C4-2B (cell line): ENCODE measurements at regions not wholly inside any gene's neighbourhood (a gene's known extent, or its start where the extent isn't known, plus 50 kb on each side); places are given as distances from the start of the nearest gene placed in this dataset.

ENCODE experiments used
- H3K27ac ChIP-seq: fragments of 450-650 bp; 2 replicates; pipeline ENCODE4 v1.5.1; 2017
- CTCF ChIP-seq: fragments of 450-650 bp; conservative IDR thresholded peaks from 2 replicates; pipeline ENCODE4 v1.5.1; 2017; ENCODE audit warnings: mild to moderate bottlenecking
- ZFX ChIP-seq: fragments of 450-650 bp; IDR thresholded peaks from 2 replicates; pipeline ENCODE4 v1.6.1; 2017

- TF ChIP-seq CTCF, result no peak
- no peak for TF ChIP-seq ZFX
- no peak overlapping the region for H3K27ac ChIP-seq
Measured at GRCh38 chr2:136225950-136226835, 108.2 kb upstream of the CXCR4 start.

GRCh38 chr2:136223274-136223673 is 105.3 kb upstream of the CXCR4 start:
- H3K27ac ChIP-seq, result no peak overlapping the region
- TF ChIP-seq ZFX (no peak), CTCF (no peak)

GRCh38 chr2:136222862-136223261 is 104.9 kb upstream of the CXCR4 start:
- no peak overlapping the region for H3K27ac ChIP-seq
- TF ChIP-seq ZFX, result no peak
- TF ChIP-seq CTCF, result no peak

GRCh38 chr2:136221026-136221425 is 103.1 kb upstream of the CXCR4 start:
- no peak for TF ChIP-seq ZFX
- no peak overlapping the region for H3K27ac ChIP-seq

- TF ChIP-seq CTCF, result no peak
- no peak for TF ChIP-seq ZFX
- no peak overlapping the region for H3K27ac ChIP-seq
Measured at GRCh38 chr2:136219963-136220362, 102.0 kb upstream of the CXCR4 start.

GRCh38 chr2:136219341-136219740 is 101.4 kb upstream of the CXCR4 start:
- no peak for TF ChIP-seq ZFX
- no peak for TF ChIP-seq CTCF

GRCh38 chr2:136217996-136218395 is 100.0 kb upstream of the CXCR4 start:
- H3K27ac ChIP-seq, result no peak overlapping the region
- TF ChIP-seq CTCF (no peak), ZFX (no peak)

More at GRCh38 chr2:136219341-136219740, 101.4 kb upstream of the CXCR4 start:
- no peak overlapping the region for H3K27ac ChIP-seq
